Urothelium cell line (cell line): ENCODE measurements at regions not wholly inside any gene's neighbourhood (a gene's known extent, or its start where the extent isn't known, plus 50 kb on each side); places are given as distances from the start of the nearest gene placed in this dataset.
A peak's percentile ranks its signal among the peaks of the same experiment; 100 is the strongest.

ENCODE experiments used
- DNase-seq: peaks from one replicate; pipeline ENCODE4 v3.0.0; 2011; ENCODE audit warnings: low spot score, mixed read lengths
- FAIRE-seq: peaks from 2 replicates; lab custom pipeline; 2011; peaks lifted over from hg19 to GRCh38; lab: Jason Lieb, UNC

- DNase-seq (no peak), FAIRE-seq (no peak)
Measured at GRCh38 chr2:134133622-134134312, 120.1 kb upstream of the MGAT5 start.

GRCh38 chr2:134134313-134134706, 119.6 kb upstream of the MGAT5 start:
- no peak for FAIRE-seq
- DNase-seq, result no peak

- no peak for FAIRE-seq
- no peak for DNase-seq
Measured at GRCh38 chr2:134134827-134135226, 119.0 kb upstream of the MGAT5 start.

DNA sequence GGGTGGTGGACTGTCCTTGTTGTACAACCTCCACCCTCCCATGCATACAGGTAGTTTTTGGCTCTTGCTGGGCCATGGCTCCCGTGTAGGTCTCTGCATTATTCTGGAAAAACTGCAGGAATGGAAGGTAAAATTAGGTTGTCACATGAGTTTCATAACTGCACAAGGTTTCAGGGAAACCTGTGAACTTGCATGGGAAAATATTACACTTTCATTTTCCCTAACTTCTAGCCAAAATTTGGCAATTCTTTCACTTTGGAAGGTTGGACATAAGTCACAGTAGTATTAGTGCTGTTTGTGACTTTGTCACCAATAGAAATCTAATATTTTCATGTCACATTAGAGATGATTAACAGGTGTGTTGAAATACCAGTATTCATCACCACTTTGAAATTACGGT, 118.1 kb upstream of the MGAT5 start:
- no peak for FAIRE-seq

GRCh38 chr2:134136731-134137130, 117.1 kb upstream of the MGAT5 start:
- FAIRE-seq (no peak), DNase-seq (no peak)

More for the DNA sequence above, 118.1 kb upstream of the MGAT5 start:
- DNase-seq, result no peak

- peak; percentile 79 for DNase-seq
- FAIRE-seq, result no peak
Measured at GRCh38 chr2:134137182-134137611, 116.7 kb upstream of the MGAT5 start.

- DNase-seq, result no peak
- FAIRE-seq, result no peak
Measured at GRCh38 chr2:134138115-134138514, 115.8 kb upstream of the MGAT5 start.

GRCh38 chr2:134139611-134140010, 114.3 kb upstream of the MGAT5 start:
- FAIRE-seq (no peak), DNase-seq (no peak)

GRCh38 chr2:134140251-134140661, 113.6 kb upstream of the MGAT5 start:
- FAIRE-seq (no peak), DNase-seq (no peak)

DNA sequence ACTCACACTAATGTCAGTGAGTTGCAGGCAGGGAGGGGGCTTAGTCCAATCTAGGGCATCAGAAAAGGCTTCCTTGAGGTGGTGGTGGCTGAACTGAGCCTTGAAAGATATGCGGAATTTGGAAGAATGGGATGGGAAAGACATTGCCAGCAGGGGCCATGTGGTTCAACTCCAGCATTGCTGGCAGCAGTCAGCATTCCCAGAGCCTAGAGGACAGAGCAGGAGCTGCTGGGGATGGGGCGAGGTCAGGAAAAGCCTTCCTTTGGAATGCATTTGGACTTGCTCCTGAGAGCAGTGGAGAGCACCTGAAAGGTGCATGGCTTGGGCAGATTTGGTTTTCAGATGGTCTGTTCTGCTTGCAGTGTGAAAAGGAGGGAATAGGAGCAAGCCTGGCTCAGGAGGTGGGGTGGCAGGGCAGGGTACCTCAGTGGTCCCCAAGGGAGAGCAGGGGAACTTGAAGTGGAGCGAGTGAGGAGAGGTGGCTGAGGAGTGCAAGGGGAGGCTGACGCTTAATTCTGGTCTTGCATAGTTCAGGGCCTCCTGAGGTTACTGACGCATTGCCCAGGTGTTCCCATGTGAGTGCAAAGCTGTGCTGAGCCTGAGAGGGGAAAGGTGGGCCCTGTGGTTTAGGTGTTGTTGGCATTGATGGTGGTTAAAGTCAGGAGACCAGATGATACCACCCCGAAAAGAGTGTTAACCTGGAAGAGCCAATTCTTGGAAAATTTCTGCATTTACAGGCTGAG, 112.1 kb upstream of the MGAT5 start:
- FAIRE-seq (no peak), DNase-seq (no peak)

DNA sequence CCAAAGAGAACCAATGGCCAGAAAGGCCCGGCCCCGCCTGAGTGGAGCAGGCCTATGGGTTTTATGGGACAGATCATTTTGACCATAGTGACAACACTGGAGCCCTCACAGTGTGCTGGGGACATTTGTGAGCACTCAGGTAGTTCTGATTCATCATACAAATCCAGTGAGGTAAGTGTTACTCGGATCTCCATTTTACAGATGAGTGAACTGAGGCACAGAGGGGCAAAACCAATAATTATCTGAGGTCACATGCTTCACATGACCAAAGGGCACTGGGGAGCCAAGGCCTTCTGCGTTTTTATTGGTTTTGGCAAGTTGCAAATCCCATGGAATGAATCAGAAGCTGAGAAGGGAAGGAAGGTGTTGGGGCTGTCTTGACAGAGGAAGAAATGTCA, 111.5 kb upstream of the MGAT5 start:
- no peak for DNase-seq
- no peak for FAIRE-seq

DNA sequence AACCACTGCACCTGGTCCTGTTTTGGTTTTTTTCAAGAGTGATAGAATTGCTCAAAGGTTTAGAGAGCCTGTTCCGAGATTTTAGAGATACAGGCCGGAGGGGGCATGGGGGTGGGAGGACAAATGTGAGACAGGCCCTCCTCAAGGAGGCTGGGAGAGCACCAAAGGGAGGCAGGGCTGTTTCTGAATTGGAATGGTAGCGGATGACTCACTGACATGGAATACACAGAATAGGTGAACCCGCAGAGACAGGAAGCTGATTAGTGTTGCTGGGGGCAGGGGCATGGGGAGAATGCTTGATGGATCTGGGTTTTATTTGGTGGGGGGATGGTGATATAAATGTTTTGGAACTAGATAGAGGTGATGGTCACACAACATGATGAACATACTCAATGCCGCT, 111.0 kb upstream of the MGAT5 start:
- no peak for FAIRE-seq
- peak; percentile 92 for DNase-seq

DNA sequence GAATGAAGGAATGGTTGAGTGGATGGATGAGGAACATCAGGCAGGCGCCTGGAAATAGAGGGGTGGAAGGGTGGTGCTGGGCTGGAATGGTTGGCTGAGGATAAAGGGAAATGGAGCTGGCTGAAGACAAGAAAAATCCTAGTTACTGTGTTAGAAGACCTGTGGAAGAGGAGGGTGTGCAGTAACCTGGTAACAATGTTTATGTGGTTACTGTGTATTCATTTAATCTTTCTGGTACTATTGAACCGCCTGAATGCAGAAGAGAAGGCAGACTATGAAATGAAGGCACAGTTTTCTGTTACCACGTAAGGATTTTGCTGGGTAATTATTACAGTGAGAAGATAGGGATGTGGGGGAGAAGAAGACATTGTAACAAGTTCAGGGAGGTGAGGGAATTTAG, 110.3 kb upstream of the MGAT5 start:
- DNase-seq (no peak), FAIRE-seq (no peak)

- FAIRE-seq, result no peak
- DNase-seq, result no peak
Measured at GRCh38 chr2:134144081-134144596, 109.7 kb upstream of the MGAT5 start.

GRCh38 chr2:134144651-134145050, 109.2 kb upstream of the MGAT5 start:
- DNase-seq (no peak), FAIRE-seq (no peak)

- DNase-seq (no peak), FAIRE-seq (no peak)
Measured at GRCh38 chr2:134145519-134145918, 108.4 kb upstream of the MGAT5 start.

DNA sequence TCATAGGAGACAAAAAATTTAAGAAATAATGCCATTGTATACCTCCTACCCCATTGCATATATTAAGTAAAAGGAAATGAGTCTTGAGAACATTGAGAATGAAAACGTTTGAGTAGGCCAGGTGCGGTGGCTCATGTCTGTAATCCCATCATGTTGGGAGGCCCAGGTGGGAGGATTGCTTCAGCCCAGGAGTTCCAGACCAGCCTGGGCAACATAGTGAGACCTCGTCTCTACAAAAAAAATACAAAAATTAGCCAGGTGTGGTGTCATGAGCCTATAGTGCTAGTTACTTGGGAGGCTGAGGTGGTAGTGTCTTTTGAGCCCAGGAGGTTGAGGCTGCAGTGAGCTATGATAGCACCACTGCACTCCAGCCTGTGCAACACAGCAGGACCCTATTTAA, 107.7 kb upstream of the MGAT5 start:
- no peak for DNase-seq
- no peak for FAIRE-seq

DNA sequence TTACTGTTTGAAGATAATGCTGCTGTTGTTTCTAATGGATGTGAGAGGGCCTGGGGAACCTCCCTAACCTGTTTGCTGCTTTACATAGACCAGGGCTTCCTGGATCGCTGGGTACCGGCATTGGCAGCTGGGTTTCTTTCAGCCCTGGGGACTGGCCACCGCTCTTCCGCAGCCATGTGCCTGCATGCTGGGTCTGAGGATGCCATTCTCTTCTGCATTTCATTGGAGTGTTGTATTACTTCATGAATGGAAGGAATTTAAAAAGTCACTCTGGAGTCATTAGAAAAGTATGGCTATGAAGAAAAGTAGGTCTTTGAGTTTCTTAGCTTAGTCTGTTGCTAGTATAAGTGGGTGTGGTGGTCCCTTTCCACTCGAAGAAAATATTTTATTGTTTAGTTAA, 107.3 kb upstream of the MGAT5 start:
- FAIRE-seq, result no peak
- no peak for DNase-seq

GRCh38 chr2:134148172-134148571, 105.7 kb upstream of the MGAT5 start:
- FAIRE-seq, result no peak

DNA sequence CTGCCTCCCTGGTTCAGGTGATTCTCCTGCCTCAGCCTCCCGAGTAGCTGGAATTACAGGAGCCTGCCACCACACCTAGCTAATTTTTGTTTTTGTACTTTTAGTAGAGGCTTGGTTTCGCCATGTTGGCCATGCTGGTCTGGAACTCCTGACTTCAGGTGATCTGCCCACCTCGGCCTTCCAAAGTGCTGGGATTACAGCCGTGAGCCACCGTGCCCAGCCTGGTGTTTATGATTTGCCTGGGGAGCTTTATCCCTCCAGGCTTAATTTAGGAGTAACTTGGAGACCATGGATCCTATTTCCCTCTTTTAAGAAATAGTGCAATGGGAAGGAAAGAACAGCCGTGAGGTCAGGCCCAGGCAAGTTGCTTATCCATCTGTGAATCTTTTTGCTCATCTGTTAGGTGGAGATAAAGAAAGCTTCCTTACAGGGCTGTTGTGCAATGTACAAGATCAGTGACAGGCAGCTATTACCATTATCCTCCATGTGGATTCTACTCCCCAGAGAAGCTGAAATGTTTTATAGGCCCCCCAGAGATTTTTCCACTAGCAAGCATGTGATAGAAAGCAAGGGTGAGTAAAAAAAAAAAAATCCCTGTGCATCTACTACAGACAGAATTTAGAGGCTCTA, 104.9 kb upstream of the MGAT5 start:
- DNase-seq, result no peak
- FAIRE-seq, result no peak

More at GRCh38 chr2:134148172-134148571, 105.7 kb upstream of the MGAT5 start:
- DNase-seq, result no peak

GRCh38 chr2:134149904-134150303, 104.0 kb upstream of the MGAT5 start:
- DNase-seq, result no peak
- FAIRE-seq, result no peak

GRCh38 chr2:134150760-134151159, 103.1 kb upstream of the MGAT5 start:
- no peak for DNase-seq
- FAIRE-seq, result no peak
